Aorta (tissue), 5 donors: ENCODE measurements at regions not wholly inside any gene's neighbourhood (a gene's known extent, or its start where the extent isn't known, plus 50 kb on each side); places are given as distances from the start of the nearest gene placed in this dataset.

Experiments used
- ATAC-seq: fragments of 200-7000 bp; cut with Tn5 transposase; one replicate; pipeline ENCODE4 v1.9.1; 2022; ENCODE audit warnings: moderate library complexity; ENCODE audit not compliant: low FRiP score
- DNase-seq, 2 donors: peaks; one replicate each; pipeline ENCODE4 v3.0.0-alpha.2; 2020
- H3K27ac ChIP-seq, 2 donors: one replicate each; pipeline ENCODE4 v1.5.1; 2013; ENCODE audit warnings: low read length in 2 of 2, mild to moderate bottlenecking in 2 of 2, moderate library complexity in 2 of 2, control low read depth in 1 of 2, inconsistent platforms in 1 of 2, low read depth in 1 of 2
- H3K27me3 ChIP-seq, 2 donors: one replicate each; pipeline ENCODE4 v1.6.1; 2013; ENCODE audit warnings: control low read depth in 1 of 2, low read length in 1 of 2, mild to moderate bottlenecking in 1 of 2, moderate library complexity in 1 of 2; ENCODE audit not compliant: insufficient read depth in 2 of 2, control insufficient read depth in 1 of 2
- H3K36me3 ChIP-seq, 2 donors: one replicate each; pipeline ENCODE4 v1.6.1; 2013; ENCODE audit warnings: control low read depth in 1 of 2, low read length in 1 of 2, mild to moderate bottlenecking in 1 of 2; ENCODE audit not compliant: insufficient read depth in 2 of 2, control insufficient read depth in 1 of 2
- H3K4me1 ChIP-seq, 2 donors: one replicate each; pipeline ENCODE4 v1.6.1; 2013; ENCODE audit warnings: low read length in 2 of 2, control low read depth in 1 of 2, mild to moderate bottlenecking in 1 of 2, moderate library complexity in 1 of 2; ENCODE audit not compliant: insufficient read depth in 2 of 2, control insufficient read depth in 1 of 2
- H3K4me3 ChIP-seq, 2 donors: one replicate each; pipeline ENCODE4 v1.5.1; 2013; ENCODE audit warnings: low read length in 2 of 2, control low read depth in 1 of 2, mild to moderate bottlenecking in 1 of 2
- H3K9me3 ChIP-seq: one replicate; pipeline ENCODE4 v1.6.1; 2013; ENCODE audit warnings: mild to moderate bottlenecking, low read length; ENCODE audit not compliant: control insufficient read depth
- WGBS, 2 donors: extraction: QIAGEN DNeasy Blood & Tissue Kit; methylation state at CpG; one replicate each; pipeline ENCODE4 v1.1.7; 2013; 5-methylcytosine and 5-hydroxymethylcytosine counted together
- intact Hi-C, 2 donors: fragments of 100-400 bp; cut with DNase I; formaldehyde crosslinking; loops; one replicate each; pipeline versions ENCODE4 v1.14.2 to v1.15.0; 2022
- donor health status: healthy with polysubstance abuse.
- donor health status: Bipolar disorder and iron deficiency.
- donor health status: DM: no; HTN: no; CAD: no.
- donor health status: DM: no; HTN: no; CAD: no.
- donor health status: DM: yes; HTN: yes; CAD: no.

GRCh38 chr1:239458144-239458500, 71.8 kb downstream of the CHRM3 start:
- Histone ChIP-seq H3K27ac (no peak overlapping the region), H3K4me3 (no peak overlapping the region), H3K9me3 (no peaks in the 10 kb centered on the region), H3K4me1 (no peaks in the 10 kb centered on the region), H3K36me3 (no peaks in the 10 kb centered on the region), H3K27me3 (no peaks in the 10 kb centered on the region)
- ATAC-seq: no peak
- intact Hi-C loops: no loop called here
- 43 to 47% methylated on average over 4 of the region's 4 CpGs for WGBS, 2 donors
- DNase-seq: no peak

GRCh38 chr1:239467730-239468129, 81.4 kb downstream of the CHRM3 start:
- 48 to 52% methylated on average over 2 of the region's 2 CpGs for WGBS, 2 donors
- H3K27me3 ChIP-seq: no peaks in the 10 kb centered on the region
- no peaks in the 10 kb centered on the region for H3K4me1 ChIP-seq
- ATAC-seq (no peak), DNase-seq (no peak)
- H3K4me3 ChIP-seq: no peak overlapping the region
- peaks cover 2% of the 10 kb centered on the region for H3K9me3 ChIP-seq
- intact Hi-C loops: no loop called here
- no peaks in the 10 kb centered on the region for H3K36me3 ChIP-seq
- no peak overlapping the region for H3K27ac ChIP-seq

GRCh38 chr1:239478069-239478468, 91.7 kb downstream of the CHRM3 start:
- no peaks in the 10 kb centered on the region for H3K36me3 ChIP-seq
- H3K4me3 ChIP-seq: no peak overlapping the region
- no peaks in the 10 kb centered on the region for H3K27me3 ChIP-seq
- intact Hi-C loops: no loop called here
- H3K9me3 ChIP-seq: no peaks in the 10 kb centered on the region
- no peak overlapping the region for H3K27ac ChIP-seq
- DNase-seq (no peak), ATAC-seq (no peak)
- H3K4me1 ChIP-seq: no peaks in the 10 kb centered on the region

- H3K9me3 ChIP-seq: peaks cover 1% of the 10 kb centered on the region
- H3K36me3 ChIP-seq: no peaks in the 10 kb centered on the region
- intact Hi-C loops: no loop called here
- no peaks in the 10 kb centered on the region for H3K4me1 ChIP-seq
- 77 to 78% methylated on average over 2 of the region's 2 CpGs for WGBS, 2 donors
- DNase-seq (no peak), ATAC-seq (no peak)
- H3K27ac ChIP-seq: no peak overlapping the region
- H3K27me3 ChIP-seq: peaks cover 0 to 1% of the 10 kb centered on the region in 2 donors
- no peak overlapping the region for H3K4me3 ChIP-seq
These were observed 97.0 kb downstream of the CHRM3 start for GRCh38 chr1:239483391-239483790.

GRCh38 chr1:239493811-239494414, 107.5 kb downstream of the CHRM3 start:
- no peak for ATAC-seq
- Histone ChIP-seq H3K27ac (no peak overlapping the region), H3K27me3 (no peaks in the 10 kb centered on the region), H3K36me3 (no peaks in the 10 kb centered on the region), H3K9me3 (no peaks in the 10 kb centered on the region), H3K4me3 (no peak overlapping the region), H3K4me1 (no peaks in the 10 kb centered on the region)
- no peak for DNase-seq
- 94 to 96% methylated on average over 2 of the region's 2 CpGs for WGBS, 2 donors
- intact Hi-C loops: no loop called here

GRCh38 chr1:239505094-239505493, 118.7 kb downstream of the CHRM3 start:
- ATAC-seq (no peak), DNase-seq (no peak)
- H3K4me1 ChIP-seq: no peaks in the 10 kb centered on the region
- no peaks in the 10 kb centered on the region for H3K36me3 ChIP-seq
- peaks cover 7% of the 10 kb centered on the region for H3K9me3 ChIP-seq
- intact Hi-C loops: no loop called here
- no peak overlapping the region for H3K4me3 ChIP-seq
- no peaks in the 10 kb centered on the region for H3K27me3 ChIP-seq
- H3K27ac ChIP-seq: no peak overlapping the region

GRCh38 chr1:239507826-239508225, 121.5 kb downstream of the CHRM3 start:
- WGBS, 2 donors: 94 to 97% methylated on average over 1 of the region's 1 CpG
- H3K27me3 ChIP-seq: no peaks in the 10 kb centered on the region
- intact Hi-C loops: no loop called here

GRCh38 chr1:239511875-239512274, 125.5 kb downstream of the CHRM3 start:
- Histone ChIP-seq H3K27ac (no peak overlapping the region), H3K4me3 (no peak overlapping the region), H3K9me3 (no peaks in the 10 kb centered on the region), H3K36me3 (no peaks in the 10 kb centered on the region), H3K27me3 (no peaks in the 10 kb centered on the region), H3K4me1 (no peaks in the 10 kb centered on the region)
- ATAC-seq (no peak), DNase-seq (no peak)
- intact Hi-C loops: no loop called here
- 70% methylated on average over 2 of the region's 2 CpGs for WGBS, 2 donors

More at GRCh38 chr1:239507826-239508225, 121.5 kb downstream of the CHRM3 start:
- Histone ChIP-seq H3K27ac (no peak overlapping the region), H3K36me3 (no peaks in the 10 kb centered on the region), H3K4me3 (no peak overlapping the region), H3K9me3 (peaks cover 7% of the 10 kb centered on the region), H3K4me1 (no peaks in the 10 kb centered on the region)
- DNase-seq (no peak), ATAC-seq (no peak)

GRCh38 chr1:239516579-239516978, 130.2 kb downstream of the CHRM3 start:
- no peaks in the 10 kb centered on the region for H3K9me3 ChIP-seq
- intact Hi-C loops: no loop called here
- H3K4me3 ChIP-seq: no peak overlapping the region
- no peaks in the 10 kb centered on the region for H3K36me3 ChIP-seq
- DNase-seq (no peak), ATAC-seq (no peak)
- 80 to 81% methylated on average over 9 of the region's 9 CpGs for WGBS, 2 donors
- no peaks in the 10 kb centered on the region for H3K4me1 ChIP-seq
- no peak overlapping the region for H3K27ac ChIP-seq
- no peaks in the 10 kb centered on the region for H3K27me3 ChIP-seq
